ENCODE measurements at regions not wholly inside any gene's neighbourhood (a gene's known extent, or its start where the extent isn't known, plus 50 kb on each side); places are given as distances from the start of the nearest gene placed in this dataset.

DNA sequence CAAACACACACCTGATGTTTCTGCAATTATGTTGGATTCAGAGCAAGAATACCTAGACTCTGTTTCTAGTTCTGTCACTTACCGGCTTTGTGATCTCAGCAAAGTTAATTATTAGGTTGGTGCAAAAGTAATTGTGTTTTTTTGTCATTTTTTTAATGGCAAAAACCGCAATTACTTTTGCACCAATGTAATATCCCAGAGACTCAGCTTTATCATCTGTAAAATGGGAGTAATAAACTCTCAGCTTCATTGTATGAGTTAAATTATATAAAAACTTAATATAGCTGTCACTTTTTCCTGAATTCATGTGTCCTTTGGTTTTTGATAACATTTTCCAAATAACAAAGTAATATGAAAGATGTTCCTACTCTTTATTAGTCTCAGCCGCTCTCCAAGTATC, 251.7 kb downstream of the TRIB2 start:
- no peak for DNase-seq

DNA sequence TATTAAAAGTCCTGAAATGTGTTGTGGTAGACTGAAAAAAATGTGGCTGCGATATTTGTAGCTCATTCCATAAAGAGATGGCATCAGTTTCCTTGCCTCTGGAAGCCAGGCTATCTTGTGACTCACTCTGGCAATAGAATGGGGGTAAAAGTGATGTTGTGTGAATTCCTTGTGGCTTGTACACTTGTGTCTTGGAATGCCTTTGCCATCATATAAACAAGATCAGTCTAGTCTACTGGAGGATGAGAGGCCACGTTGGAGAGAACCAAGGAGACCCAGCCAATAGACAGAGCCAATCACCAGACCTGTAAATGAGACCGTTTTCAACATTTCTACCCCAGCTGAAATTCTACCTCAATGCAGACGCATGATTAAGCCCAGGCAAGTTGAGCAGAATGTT, 254.1 kb downstream of the TRIB2 start:
- peak in 1 of 3 donors; percentile 24 for DNase-seq

DNA sequence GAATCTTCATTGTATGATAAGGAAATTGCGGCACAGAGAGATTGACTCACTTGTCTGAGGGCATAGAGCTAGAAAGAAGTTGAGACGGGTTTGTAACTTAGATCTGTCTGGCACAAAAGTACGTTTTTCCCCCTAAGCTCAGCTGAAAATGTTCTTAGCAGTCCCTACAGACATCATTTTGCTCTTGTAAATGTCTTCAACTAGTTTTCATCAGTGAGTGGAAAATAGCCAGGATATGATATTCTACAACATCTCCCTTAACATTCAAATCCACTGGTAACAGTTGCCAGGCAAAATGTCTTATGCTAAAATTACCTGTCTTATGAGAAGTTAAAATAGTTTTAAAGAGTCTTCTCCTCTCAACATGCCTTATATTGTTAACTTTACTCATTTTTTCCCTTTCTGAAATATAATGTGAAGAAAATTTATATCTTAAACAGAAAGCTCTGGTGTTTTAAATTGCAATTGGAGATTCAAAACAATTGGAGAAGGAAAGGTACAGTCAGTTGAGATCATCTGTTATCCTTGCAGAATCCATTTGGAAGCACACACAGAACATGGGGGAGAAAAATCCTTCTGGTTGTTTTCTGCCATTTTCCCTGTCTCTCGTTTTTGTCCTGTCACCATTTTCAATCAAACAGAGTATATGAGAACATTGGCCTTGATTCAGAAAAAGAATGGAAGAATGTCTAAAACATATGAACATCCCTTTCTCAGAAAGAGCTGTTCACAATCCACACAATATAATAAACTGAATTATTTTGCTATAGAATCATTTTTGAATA, 255.0 kb downstream of the TRIB2 start:
- DNase-seq: peak in 2 of 3 donors; percentile 20 to 66

DNA sequence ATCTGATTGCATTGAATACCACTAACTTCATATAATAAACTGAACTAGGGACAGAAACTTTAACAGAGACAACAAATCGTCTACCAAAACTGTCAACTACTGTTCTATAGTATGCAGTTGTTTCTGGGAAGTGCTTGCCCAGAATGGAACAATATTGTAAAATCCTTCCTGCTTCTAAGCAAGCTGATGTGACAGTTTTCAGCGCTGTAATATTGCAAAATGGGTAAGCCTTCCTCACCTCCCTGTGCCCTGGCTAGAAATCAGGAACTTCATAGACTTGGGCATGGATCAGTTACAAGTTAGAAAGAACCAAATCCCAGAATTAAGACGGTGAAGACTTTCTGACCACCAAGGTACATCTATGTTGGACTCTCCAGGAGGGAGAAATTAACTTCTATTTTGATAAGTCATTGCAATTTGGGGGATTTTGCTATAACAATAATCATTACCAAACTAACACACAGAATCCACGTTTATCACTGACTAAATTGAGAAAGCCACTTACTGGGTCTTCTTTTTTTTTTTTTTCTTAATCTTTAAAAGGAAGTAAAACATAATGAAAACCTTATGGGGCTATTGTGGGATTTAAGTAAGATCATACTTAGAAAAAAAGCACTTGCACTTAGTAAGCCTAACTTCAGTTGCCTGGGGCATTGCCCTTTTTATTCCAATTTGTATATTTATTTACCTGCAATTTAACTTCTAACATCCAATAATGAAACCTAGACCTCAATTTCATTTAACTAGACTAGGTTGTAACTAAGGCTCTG, 261.5 kb downstream of the TRIB2 start:
- no peak for DNase-seq

DNA sequence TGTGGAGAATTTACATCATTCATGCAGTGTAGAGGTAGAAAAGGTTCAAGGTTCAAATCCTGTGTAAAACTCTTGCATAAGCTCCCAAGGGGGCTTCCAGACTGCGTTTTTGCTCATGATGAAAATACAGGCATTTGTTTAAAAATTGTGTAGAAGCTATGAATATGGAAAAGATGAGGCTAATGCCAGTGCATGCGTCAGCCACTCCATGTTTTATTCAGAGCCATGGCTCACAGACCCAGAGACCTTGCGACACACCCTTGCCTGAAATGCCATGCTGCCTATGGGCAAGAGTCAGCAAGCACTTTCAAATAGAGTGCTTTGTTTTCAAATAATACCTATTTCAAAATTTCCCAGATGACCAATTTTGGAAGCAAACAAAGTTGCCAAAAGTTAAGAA, 262.3 kb downstream of the TRIB2 start:
- no peak for DNase-seq

DNA sequence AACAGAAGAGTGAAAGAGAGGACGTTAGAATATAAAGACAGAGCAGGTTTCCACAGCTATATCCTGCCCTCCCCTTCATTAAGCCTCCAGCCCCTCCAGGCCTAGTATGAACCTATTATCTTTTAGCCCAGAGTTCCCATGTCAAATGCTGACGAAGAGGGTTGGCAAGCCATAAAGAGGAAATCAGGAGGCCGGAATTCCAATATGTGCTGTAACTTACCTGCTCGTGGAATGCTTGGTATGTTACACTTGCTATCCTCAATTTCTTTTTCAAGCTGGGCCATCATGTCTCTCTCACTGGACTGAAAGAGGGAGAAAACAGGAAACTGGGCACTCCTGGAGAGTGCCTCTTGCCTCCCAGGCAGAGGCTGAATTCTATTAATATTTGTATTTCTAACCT, 264.1 kb downstream of the TRIB2 start:
- no peak for DNase-seq

DNA sequence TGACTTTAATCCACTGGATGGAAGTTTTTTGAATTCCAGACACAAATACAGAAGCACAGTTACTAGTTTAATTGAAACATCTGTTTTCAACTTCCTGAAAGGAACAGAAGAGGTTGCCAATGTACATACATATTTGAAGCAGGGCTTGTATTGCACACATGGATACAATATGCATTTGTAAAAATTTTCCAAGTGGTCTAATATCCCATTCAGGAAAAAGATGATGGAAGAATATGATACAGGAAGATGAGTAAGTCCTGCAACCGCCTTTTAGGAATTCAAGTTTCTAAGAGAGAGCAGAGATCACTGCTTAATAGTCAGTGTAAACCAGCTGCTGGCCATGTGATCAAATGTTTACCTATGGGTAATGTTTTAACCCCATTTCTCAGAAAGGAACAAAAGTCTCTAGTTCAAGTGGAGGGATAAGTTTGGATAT, 265.4 kb downstream of the TRIB2 start:
- peak in 2 of 3 donors; percentile 64 to 68 for DNase-seq

DNA sequence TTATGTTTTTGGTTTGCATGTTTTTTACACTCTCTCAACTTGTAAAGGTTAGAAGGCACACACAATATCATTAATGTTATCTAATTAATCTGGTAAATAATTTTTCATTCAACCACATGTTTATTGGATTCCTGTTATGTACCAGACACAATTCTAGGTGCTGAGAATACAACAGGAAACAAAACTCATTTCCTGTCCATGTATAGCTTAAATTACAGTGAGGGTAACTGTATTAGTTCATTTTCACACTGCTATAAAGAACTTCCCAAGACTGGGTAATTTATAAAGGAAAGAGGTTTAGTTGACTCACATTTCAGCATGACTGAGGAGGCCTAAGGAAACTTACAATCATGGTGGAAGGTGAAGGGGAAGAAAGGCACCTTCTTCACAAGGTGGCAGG, 270.5 kb downstream of the TRIB2 start:
- DNase-seq: no peak

DNA sequence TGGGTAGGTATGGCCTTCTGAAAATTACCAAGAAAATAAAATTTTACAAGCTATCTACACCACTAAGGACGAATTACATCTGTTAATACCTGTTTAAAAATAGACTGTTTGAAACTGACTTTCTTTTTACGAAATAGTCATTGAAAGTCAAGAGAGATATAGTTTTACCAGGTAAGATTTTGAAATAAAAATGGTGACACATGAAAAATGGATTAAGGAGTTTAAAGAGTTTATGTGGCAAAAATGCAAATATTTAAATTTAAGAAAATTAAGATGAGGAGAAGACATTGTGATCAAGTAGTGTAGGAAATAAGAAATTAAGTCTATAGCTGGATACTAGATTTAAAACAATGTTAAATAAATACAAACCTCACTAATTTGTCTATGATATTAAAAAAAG, 271.5 kb downstream of the TRIB2 start:
- DNase-seq: no peak

DNA sequence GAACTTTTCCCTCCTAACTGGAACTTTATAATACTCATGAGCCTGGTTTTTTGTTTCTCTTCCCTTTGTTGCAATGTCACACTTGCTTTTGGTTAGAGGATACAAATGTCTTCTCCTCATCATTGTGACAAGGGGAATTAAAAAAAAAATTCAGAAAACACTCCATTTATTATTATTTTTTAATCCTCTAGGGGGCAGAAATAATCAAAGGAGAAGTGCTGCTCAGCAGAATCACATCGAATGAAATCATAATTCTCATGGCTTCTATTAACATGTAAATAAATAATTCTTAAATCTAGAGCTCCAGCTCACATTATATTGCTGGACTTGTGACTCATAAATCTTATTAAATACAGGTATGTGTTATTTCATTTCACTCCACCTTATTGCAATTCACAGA, 273.8 kb downstream of the TRIB2 start:
- DNase-seq: no peak

DNA sequence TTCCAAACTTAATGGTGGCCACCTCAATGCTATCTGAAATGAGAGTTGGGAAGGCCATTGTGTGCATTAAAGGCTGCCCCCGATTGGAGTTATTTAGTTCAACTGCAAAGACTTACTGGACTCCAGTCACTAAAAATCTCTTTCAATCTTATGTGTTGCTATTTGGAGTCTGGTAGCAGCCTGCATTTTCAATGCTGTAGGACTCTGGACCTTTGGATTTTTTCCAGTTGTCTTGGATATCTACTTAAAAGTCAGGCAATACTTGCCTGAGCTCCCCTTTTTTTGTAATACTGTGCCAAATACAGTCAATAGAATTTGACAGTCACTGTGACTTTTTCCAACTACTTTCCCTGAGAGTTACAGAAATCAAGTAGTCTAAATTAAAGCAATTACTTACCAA, 281.9 kb downstream of the TRIB2 start:
- DNase-seq: no peak

DNA sequence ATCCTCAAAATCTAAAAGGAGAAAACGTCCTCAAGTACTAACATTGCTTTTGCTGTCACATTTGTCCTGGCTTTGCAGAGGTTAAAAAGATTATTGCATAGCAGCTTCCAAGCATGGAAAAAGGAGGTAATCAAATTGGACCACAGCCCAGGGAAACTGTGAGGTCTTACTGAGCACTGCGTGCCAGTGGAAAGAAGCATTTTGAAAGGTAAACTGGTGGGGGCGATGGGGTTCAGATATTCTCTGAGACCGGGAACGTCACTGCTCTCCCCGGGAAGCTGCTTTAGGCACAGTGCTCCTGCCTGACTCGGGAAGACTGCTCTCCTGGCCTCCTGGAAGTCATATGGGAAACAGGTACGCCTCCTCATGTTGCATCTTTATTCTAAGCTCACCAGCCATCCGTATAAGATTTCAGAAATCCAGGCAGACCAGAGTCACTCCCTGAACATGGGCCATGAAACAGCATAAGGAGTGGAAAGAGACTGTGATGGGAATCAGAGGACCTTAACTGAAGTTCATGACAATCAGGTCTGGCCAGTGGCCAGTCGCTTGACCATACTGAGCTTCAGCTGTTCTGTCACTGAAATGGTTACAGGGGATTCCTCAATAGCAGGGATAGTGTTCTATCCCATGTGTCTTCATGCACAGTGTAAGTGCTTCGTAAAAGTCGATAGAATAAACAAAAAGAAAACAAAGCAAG, 284.1 kb downstream of the TRIB2 start:
- DNase-seq: peak; percentile 41 to 85 (median 72)

DNA sequence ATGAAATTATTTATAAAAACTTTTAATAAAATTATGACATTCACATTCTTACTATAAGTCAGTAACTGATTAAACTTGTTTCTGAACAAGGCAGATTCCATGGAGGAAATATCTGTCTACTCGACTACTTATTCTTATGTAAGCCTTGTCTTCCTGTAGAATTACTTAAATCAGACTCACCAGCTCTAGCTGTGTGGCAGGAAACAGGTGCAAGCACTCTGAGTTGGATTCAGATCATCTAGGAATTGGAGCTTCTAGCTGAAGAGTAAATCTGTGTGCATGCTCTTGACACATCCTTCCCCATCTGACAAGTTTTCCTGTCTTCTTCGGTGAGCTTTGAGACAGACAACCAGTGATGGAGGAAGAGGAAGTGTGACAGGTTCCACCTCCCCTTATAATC, 284.7 kb downstream of the TRIB2 start:
- peak in 1 of 3 donors; percentile 38 for DNase-seq

DNA sequence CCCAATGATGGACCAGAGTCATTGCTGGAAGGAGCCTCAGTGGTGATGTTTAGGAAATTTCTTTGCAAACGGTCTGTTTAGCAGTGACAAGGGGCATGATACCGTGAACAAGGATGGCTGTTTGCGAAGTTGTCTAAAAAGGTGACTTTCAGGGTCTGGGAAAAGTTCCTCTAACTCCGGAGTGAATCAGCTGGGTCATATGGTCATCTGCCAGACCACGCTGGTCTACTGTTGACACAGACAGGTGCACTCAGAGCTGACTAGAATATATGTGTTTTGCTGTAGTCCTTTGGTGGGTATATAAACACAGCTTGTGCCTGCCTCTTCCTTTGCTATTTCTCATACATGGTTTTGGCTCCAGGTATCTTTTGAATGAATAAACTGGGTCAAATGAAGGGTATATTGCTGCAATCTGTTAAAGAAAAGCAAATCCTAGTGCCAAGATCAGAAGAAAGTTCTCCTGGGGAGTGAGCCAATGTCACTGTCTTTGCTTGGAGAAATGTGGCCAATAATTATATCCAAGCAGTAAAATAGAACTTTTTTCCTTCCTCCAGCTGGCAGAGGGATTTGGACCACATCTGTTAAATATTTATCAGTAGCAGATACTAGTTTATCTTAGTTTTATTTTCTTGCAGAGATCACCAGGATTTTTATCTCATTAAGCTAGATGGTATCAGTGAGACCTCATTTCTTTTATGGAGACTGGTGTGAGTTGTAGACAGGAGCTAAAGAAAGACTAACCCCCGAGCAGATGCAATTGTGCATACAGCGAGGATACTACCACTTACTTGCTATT, 286.0 kb downstream of the TRIB2 start:
- DNase-seq: peak in 1 of 3 donors; percentile 46

DNA sequence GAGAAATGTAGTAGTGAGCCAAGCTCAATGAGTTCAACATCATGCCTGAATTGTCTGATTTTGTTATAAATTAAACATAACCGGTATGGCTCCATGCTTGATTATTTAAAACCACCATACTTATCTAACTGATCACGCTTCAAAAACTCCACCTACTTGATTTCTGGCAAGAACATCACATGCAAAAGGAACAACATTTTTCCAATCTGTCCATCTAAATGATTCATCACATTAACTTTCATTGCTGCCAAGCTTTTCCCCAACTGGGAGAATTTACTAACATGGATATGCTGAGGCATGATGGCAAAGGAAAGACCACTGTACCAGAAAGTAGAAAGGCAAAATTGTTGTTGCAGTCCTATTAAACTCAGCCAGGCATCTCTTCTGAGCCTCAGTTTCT, 286.8 kb downstream of the TRIB2 start:
- no peak for DNase-seq

DNA sequence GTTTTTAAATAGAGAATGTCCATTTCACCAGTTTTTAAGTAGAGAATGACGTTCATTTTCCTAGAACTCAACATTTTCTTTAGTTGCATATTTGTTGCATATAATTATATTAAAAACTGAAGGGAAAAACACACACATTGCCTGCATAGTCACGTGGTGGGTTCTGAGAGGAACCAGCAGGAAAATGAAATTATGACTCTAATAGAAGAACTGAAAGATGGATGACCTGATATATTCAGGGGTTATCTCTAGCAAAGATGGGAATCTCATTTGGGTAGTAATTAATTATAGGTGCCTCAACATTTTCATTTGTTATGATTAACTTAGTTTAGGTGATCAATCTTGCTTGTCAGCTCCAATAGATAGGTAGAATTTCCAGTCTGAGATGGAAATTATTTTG, 288.3 kb downstream of the TRIB2 start:
- DNase-seq: no peak

DNA sequence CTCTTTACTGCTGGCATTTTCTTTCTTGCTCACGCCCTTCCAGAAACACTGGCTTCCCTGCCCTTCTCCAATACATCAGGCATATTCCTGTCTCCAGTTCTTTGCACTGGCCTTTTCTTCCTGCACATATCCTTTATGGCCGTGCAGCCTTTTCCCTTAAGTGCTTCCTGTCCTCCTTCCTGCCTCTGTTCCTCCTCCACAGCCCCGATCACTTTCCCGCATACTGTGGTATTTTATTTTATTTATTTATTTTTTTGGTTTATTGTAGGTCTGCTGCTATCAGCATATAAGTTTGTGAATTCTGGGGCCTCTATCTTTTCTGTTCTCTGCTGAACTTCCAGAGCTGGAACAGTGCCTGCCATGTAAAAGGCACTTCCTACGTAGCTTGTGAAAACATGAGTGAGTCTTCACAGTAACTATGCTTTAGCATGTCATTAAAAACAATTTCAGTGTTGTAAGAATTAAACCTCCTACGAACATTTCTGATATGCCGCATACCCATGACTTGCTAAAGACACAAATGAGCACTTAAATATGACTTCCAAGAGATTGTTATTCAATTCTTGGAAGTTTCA, 289.1 kb downstream of the TRIB2 start:
- DNase-seq: peak in 1 of 3 donors; percentile 65

DNA sequence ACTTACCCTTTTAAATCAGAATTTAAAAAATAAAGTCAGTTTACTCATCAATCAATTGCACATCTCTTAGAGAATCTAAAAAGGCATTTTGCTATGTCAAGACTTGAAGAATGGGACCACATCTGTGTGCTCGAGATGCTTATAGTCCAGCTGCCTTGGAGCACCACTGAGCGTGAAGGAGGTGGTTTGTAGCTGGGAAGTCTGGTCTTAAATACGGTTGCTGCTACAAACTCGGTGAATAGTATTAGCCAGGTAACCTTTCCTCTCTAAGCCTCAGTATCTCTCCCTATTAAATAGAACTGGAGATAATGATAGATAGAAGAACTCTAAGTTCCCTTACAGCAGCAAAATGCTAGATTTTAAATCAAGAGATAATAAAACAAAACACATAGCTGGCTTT, 289.7 kb downstream of the TRIB2 start:
- no peak for DNase-seq

DNA sequence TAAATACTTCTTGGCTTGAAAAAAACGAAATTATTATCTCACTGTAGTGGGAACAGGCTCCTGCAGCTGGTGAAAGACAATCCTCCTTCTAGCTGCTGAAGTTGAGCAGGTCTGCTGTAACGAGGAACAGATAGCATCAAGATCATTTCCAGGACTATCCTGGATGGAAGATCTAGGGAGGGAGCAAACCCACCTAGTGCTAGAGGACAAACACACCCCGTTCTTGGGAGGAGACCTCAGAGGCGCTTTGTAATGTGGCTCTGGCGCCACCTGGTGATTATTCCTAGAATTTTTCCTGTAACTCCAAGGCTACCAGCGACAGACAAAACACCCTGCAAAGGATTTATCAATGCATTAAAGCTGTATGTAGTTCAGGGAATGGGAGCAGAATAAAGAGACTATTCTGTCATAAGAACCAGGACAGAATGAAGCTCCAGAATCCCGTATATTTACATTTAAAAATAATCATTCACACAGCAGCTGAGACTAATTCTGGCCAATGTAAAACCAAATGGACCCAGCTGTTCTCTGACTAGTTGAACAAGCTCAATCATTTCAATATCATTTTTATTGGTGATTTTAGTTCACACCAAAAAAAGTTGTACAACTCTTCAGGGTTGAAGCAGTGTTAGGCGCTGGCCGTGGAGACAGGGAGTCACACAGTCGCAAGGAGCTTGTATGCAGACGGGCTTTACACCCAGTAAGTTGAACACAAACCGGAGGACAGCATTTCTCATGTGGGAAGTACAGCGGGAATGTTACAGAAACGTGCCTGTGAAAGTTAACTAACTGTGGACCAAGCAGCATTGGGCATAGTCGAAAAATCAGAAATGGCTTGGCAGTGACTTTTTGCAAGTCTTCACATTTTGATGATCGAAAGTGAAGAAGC, 290.3 kb downstream of the TRIB2 start:
- peak; percentile 74 to 94 (median 87) for DNase-seq

DNA sequence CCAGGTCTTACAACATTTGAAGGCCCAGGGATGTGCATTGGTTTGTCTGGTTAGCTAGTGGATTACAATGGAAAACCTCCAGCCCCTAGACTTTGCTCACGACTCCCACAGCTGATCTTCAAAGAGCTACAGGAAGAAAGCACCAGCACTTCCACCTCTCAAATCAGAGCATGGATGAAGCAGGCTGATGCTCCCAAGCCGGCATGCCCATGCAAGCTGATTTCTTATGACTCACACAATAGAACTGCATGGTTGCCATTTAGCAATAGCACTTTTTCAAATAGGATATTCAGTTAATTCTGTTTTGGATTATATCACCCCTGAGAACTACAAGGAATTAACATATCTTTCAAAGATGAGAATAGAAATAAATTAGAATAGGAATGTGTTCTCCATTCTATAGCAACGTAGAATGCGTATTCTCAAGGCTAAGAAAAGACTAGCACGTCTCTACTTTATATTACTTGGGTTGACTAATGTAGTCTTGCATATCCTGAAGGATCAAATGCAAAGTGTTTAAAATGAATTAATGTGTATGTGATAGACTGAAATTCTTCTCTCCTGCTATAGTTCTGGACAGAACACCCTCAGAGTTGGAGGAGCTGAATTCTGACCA, 292.4 kb downstream of the TRIB2 start:
- no peak for DNase-seq

Data from muscle of back (tissue), 3 donors.